Spleen (tissue), 11 donors: ENCODE measurements at regions not wholly inside any gene's neighbourhood (a gene's known extent, or its start where the extent isn't known, plus 50 kb on each side); places are given as distances from the start of the nearest gene placed in this dataset.

Experiments
- DNase-seq: peaks from one replicate; pipeline ENCODE4 v3.0.0-alpha.2; 2020
- H3K27ac ChIP-seq, 8 donors: fragments of 200-600 bp; sonication (generic) in 7 of 8; 1 replicate in 4 of 8; 2 replicates in 4 of 8; pipeline versions ENCODE4 v1.5.0 to v1.8.0; 2016 to 2021; ENCODE audit warnings: inconsistent platforms in 4 of 8, mild to moderate bottlenecking in 4 of 8, moderate library complexity in 1 of 8
- H3K27me3 ChIP-seq, 7 donors: fragments of 200-600 bp; sonication (generic) in 6 of 7; replicated peaks in 1 of 7; 1 replicate in 4 of 7; 2 replicates in 3 of 7; pipeline versions ENCODE4 v1.5.0 to v1.8.0; 2016 to 2021; ENCODE audit warnings: inconsistent platforms in 3 of 7, mild to moderate bottlenecking in 1 of 7
- H3K36me3 ChIP-seq, 6 donors: fragments of 200-600 bp; sonication (generic) in 5 of 6; 1 replicate in 4 of 6; 2 replicates in 2 of 6; pipeline versions ENCODE4 v1.5.0 to v1.8.0; 2016 to 2021; ENCODE audit warnings: inconsistent platforms in 2 of 6
- H3K4me1 ChIP-seq, 6 donors: fragments of 200-600 bp; sonication (generic) in 5 of 6; 1 replicate in 3 of 6; 2 replicates in 3 of 6; pipeline versions ENCODE4 v1.5.0 to v1.8.0; 2016 to 2021; ENCODE audit warnings: inconsistent platforms in 3 of 6
- H3K4me3 ChIP-seq, 8 donors: fragments of 200-600 bp; sonication (generic) in 7 of 8; 1 replicate in 4 of 8; 2 replicates in 4 of 8; pipeline versions ENCODE4 v1.5.0 to v1.8.0; 2016 to 2021; ENCODE audit warnings: inconsistent platforms in 4 of 8, mild to moderate bottlenecking in 4 of 8, moderate library complexity in 2 of 8
- H3K9me3 ChIP-seq, 8 donors: fragments of 200-600 bp; sonication (generic) in 7 of 8; 1 replicate in 4 of 8; 2 replicates in 4 of 8; pipeline versions ENCODE4 v1.5.0 to v1.8.0; 2016 to 2021; ENCODE audit warnings: inconsistent platforms in 4 of 8
- CTCF ChIP-seq, 11 experiments: fragments of 200-600 bp in 7 of 11; fragments of 450-650 bp in 4 of 11; sonication (generic) in 4 of 11; IDR thresholded peaks in 8 of 11; conservative IDR thresholded peaks in 3 of 11; 1 replicate in 7 of 11; 2 replicates in 4 of 11; pipeline versions ENCODE4 v1.4.0 to v1.8.0; 2016 to 2021; ENCODE audit warnings: antibody characterized with exemption in 11 of 11, inconsistent platforms in 4 of 11, mild to moderate bottlenecking in 1 of 11
- POLR2A ChIP-seq, 3 donors: fragments of 450-650 bp; IDR thresholded peaks; one replicate each; pipeline ENCODE4 v1.5.1; 2017; ENCODE audit warnings: antibody characterized with exemption in 3 of 3, mild to moderate bottlenecking in 1 of 3
- POLR2AphosphoS5 ChIP-seq, 3 donors: sonication (generic); formaldehyde crosslinking; IDR thresholded peaks; one replicate each; pipeline ENCODE4 v1.5.1; 2017; ENCODE audit warnings: antibody characterized with exemption in 3 of 3
- WGBS, 5 donors: extraction: QIAGEN DNeasy Blood & Tissue Kit in 3 of 5; methylation state at CpG; one replicate each; pipeline versions ENCODE4 v1.1.5 to v1.1.7; 2013 to 2018; 5-methylcytosine and 5-hydroxymethylcytosine counted together
- intact Hi-C: fragments of 100-400 bp; cut with DNase I; formaldehyde crosslinking; loops from one replicate; pipeline ENCODE4 v1.15.0; 2023; ENCODE audit warnings: low total_unique reads
- donor health status: healthy with polysubstance abuse.
- donor health status: DM: no; HTN: no; CAD: no; lungs with moderate emphysema.
- donor health status: DM: no; HTN: no; CAD: no.
- donor health status: Bipolar disorder and iron deficiency.
- donor health status: healthy.
- donor health status: DM: no; HTN: no; CAD: no.
- donor health status: DM: yes; HTN: yes; CAD: no.

GRCh38 chr12:82019533-82019932 is 260.4 kb upstream of the PPFIA2 start:
- Histone ChIP-seq H3K27ac (no peak overlapping the region), H3K27me3 (no peaks in the 10 kb centered on the region), H3K4me1 (no peaks in the 10 kb centered on the region), H3K4me3 (no peak overlapping the region), H3K9me3 (peaks cover 0 to 32% (median 22%) of the 10 kb centered on the region in 8 donors), H3K36me3 (no peaks in the 10 kb centered on the region)
- intact Hi-C loops = no loop called here
- DNase-seq = no peak
- TF ChIP-seq POLR2AphosphoS5 (IDR thresholded peaks at IDR 0.05) (no peak), CTCF (IDR thresholded peaks at IDR 0.05 in 8 of 11, conservative IDR thresholded peaks at IDR 0.05 in 3 of 11) (no peak), POLR2A (IDR thresholded peaks at IDR 0.05) (no peak)

- Histone ChIP-seq H3K4me3 (no peak overlapping the region), H3K27ac (no peak overlapping the region), H3K36me3 (no peaks in the 10 kb centered on the region), H3K4me1 (no peaks in the 10 kb centered on the region), H3K9me3 (peaks cover 0 to 32% (median 22%) of the 10 kb centered on the region in 8 donors), H3K27me3 (no peaks in the 10 kb centered on the region)
- no peak for DNase-seq
- TF ChIP-seq POLR2A (IDR thresholded peaks at IDR 0.05) (no peak), CTCF (IDR thresholded peaks at IDR 0.05 in 8 of 11, conservative IDR thresholded peaks at IDR 0.05 in 3 of 11) (no peak)
- 96 to 98% (median 97%) methylated on average over 1 of the region's 1 CpG for WGBS, 5 donors
- intact Hi-C loops = no loop called here
These were observed 256.6 kb upstream of the PPFIA2 start for GRCh38 chr12:82015623-82016347.

GRCh38 chr12:82012176-82012575 is 253.0 kb upstream of the PPFIA2 start:
- no peaks in the 10 kb centered on the region for H3K36me3 ChIP-seq
- 84 to 94% (median 85%) methylated on average over 4 of the region's 4 CpGs for WGBS, 5 donors
- no peak overlapping the region for H3K4me3 ChIP-seq
- no peaks in the 10 kb centered on the region for H3K27me3 ChIP-seq
- peaks cover 0 to 9% (median 2%) of the 10 kb centered on the region in 8 donors for H3K9me3 ChIP-seq
- DNase-seq = no peak
- H3K27ac ChIP-seq = no peak overlapping the region
- TF ChIP-seq POLR2A (IDR thresholded peaks at IDR 0.05) (no peak), CTCF (IDR thresholded peaks at IDR 0.05 in 8 of 11, conservative IDR thresholded peaks at IDR 0.05 in 3 of 11) (no peak), POLR2AphosphoS5 (IDR thresholded peaks at IDR 0.05) (no peak)
- intact Hi-C loops = no loop called here
- H3K4me1 ChIP-seq = no peaks in the 10 kb centered on the region

- Histone ChIP-seq H3K4me3 (no peak overlapping the region), H3K27ac (no peak overlapping the region), H3K27me3 (no peaks in the 10 kb centered on the region), H3K4me1 (no peaks in the 10 kb centered on the region), H3K36me3 (no peaks in the 10 kb centered on the region), H3K9me3 (no peaks in the 10 kb centered on the region)
- intact Hi-C loops = no loop called here
- no peak for TF ChIP-seq CTCF (IDR thresholded peaks at IDR 0.05 in 8 of 11, conservative IDR thresholded peaks at IDR 0.05 in 3 of 11)
- no peak for TF ChIP-seq POLR2A (IDR thresholded peaks at IDR 0.05)
- TF ChIP-seq POLR2AphosphoS5 (IDR thresholded peaks at IDR 0.05) = no peak
- no peak for DNase-seq
- WGBS, 5 donors = 68 to 86% (median 84%) methylated on average over 2 of the region's 2 CpGs
These were observed 250.4 kb upstream of the PPFIA2 start for GRCh38 chr12:82009524-82009923.
